ENCODE measurements at regions not wholly inside any gene's neighbourhood (a gene's known extent, or its start where the extent isn't known, plus 50 kb on each side); places are given as distances from the start of the nearest gene placed in this dataset.

DNA sequence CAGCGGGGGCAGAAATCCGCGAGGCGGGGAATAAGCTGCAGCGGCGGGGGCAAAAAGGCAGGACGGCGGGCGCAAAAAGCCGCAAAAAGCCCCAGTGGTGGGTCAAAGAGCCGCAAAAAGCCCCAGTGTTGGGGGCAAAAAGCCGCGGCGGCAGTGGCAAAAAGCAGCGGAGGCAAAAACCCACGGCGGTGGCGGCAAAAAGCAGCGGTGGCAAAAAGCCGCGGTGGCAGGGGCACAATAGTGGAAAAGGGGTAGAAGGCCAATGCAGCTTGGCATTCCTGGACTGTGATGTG is 525.3 kb downstream of the ZNF33B start:
- no peak for TF ChIP-seq POLR2A (IDR thresholded peaks at IDR 0.05)
- TF ChIP-seq, protein P1, sequence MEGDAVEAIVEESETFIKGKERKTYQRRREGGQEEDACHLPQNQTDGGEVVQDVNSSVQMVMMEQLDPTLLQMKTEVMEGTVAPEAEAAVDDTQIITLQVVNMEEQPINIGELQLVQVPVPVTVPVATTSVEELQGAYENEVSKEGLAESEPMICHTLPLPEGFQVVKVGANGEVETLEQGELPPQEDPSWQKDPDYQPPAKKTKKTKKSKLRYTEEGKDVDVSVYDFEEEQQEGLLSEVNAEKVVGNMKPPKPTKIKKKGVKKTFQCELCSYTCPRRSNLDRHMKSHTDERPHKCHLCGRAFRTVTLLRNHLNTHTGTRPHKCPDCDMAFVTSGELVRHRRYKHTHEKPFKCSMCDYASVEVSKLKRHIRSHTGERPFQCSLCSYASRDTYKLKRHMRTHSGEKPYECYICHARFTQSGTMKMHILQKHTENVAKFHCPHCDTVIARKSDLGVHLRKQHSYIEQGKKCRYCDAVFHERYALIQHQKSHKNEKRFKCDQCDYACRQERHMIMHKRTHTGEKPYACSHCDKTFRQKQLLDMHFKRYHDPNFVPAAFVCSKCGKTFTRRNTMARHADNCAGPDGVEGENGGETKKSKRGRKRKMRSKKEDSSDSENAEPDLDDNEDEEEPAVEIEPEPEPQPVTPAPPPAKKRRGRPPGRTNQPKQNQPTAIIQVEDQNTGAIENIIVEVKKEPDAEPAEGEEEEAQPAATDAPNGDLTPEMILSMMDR (IDR thresholded peaks at IDR 0.05) = no peak
- TF ChIP-seq POLR2AphosphoS5 (IDR thresholded peaks at IDR 0.05; ENCODE audit: insufficient read depth in 1 of 2, low read depth in 1 of 2) = no peak

All from vagina (tissue), 2 donors.